HG02588 (cell line): ENCODE measurements at regions not wholly inside any gene's neighbourhood (a gene's known extent, or its start where the extent isn't known, plus 50 kb on each side); places are given as distances from the start of the nearest gene placed in this dataset.

Experiments used
- ATAC-seq: cut with Tn5 transposase; IDR thresholded peaks from one replicate; pipeline ENCODE4 v1.9.1; 2021; ENCODE audit warnings: mild to moderate bottlenecking, moderate library complexity; ENCODE audit not compliant: unreplicated experiment

GRCh38 chr6:132972254-132972653 lies 157.9 kb downstream of the RPS12 start:
- no peak for ATAC-seq

- no peak for ATAC-seq
Observed at GRCh38 chr6:132972971-132973370, 158.6 kb downstream of the RPS12 start.

GRCh38 chr6:132973514-132973993 lies 159.2 kb downstream of the RPS12 start:
- no peak for ATAC-seq

- no peak for ATAC-seq
Observed at GRCh38 chr6:132974122-132974521, 159.8 kb downstream of the RPS12 start.

- no peak for ATAC-seq
Observed at GRCh38 chr6:132977413-132977812, 163.0 kb downstream of the RPS12 start.

GRCh38 chr6:132978685-132979084 lies 164.3 kb downstream of the RPS12 start:
- ATAC-seq: no peak

- no peak for ATAC-seq
Observed at GRCh38 chr6:132993738-132994137, 179.4 kb downstream of the RPS12 start.

- no peak for ATAC-seq
Observed at GRCh38 chr6:132995009-132995408, 180.6 kb downstream of the RPS12 start.

- no peak for ATAC-seq
Observed at GRCh38 chr6:132995432-132995831, 181.1 kb downstream of the RPS12 start.

- ATAC-seq: no peak
Observed at GRCh38 chr6:132998418-132998817, 184.0 kb downstream of the RPS12 start.

GRCh38 chr6:133001040-133001565 lies 186.7 kb downstream of the RPS12 start:
- ATAC-seq: no peak

- ATAC-seq: no peak
Observed at GRCh38 chr6:133004304-133004884, 190.0 kb downstream of the RPS12 start.

- no peak for ATAC-seq
Observed at GRCh38 chr6:133012774-133013173, 198.4 kb downstream of the RPS12 start.

GRCh38 chr6:133016631-133017030 lies 202.3 kb downstream of the RPS12 start:
- no peak for ATAC-seq

GRCh38 chr6:133017581-133017980 lies 203.2 kb downstream of the RPS12 start:
- ATAC-seq: no peak

- ATAC-seq: no peak
Observed at GRCh38 chr6:133026705-133027104, 212.3 kb downstream of the RPS12 start.

GRCh38 chr6:133033263-133033662 lies 207.9 kb upstream of the EYA4 start:
- no peak for ATAC-seq

GRCh38 chr6:133034509-133035206 lies 206.5 kb upstream of the EYA4 start:
- ATAC-seq: no peak

GRCh38 chr6:133040094-133040802 lies 200.9 kb upstream of the EYA4 start:
- ATAC-seq: no peak

GRCh38 chr6:133040803-133041419 lies 200.2 kb upstream of the EYA4 start:
- ATAC-seq: no peak

- ATAC-seq: no peak
Observed at GRCh38 chr6:133042550-133043120, 198.5 kb upstream of the EYA4 start.
